Stimulated activated CD8-positive, alpha-beta memory T cell treated with anti-CD3 and anti-CD28 coated beads, Interleukin-15, amount 100 ng/mL, for 4 hours (primary cell): ENCODE measurements at regions not wholly inside any gene's neighbourhood (a gene's known extent, or its start where the extent isn't known, plus 50 kb on each side); places are given as distances from the start of the nearest gene placed in this dataset.

ENCODE experiments used
- DNase-seq, 2 donors: peaks; one replicate each; pipeline ENCODE4 v3.0.0-alpha.2; 2020; ENCODE audit warnings: low read depth in 2 of 2

- DNase-seq: no peak
These were observed 372.5 kb downstream of the RNF144A start for GRCh38 chr2:7289697-7290096.

GRCh38 chr2:7292154-7292691 is 375.0 kb downstream of the RNF144A start:
- no peak for DNase-seq

GRCh38 chr2:7309582-7309981 is 392.4 kb downstream of the RNF144A start:
- DNase-seq: no peak

GRCh38 chr2:7324706-7325105 is 407.5 kb downstream of the RNF144A start:
- no peak for DNase-seq

GRCh38 chr2:7325186-7325585 is 408.0 kb downstream of the RNF144A start:
- no peak for DNase-seq

GRCh38 chr2:7329465-7329864 is 412.3 kb downstream of the RNF144A start:
- DNase-seq: no peak

GRCh38 chr2:7333189-7333765 is 416.1 kb downstream of the RNF144A start:
- DNase-seq: no peak

- DNase-seq: no peak
These were observed 416.8 kb downstream of the RNF144A start for GRCh38 chr2:7333960-7334493.

- no peak for DNase-seq
These were observed 421.7 kb downstream of the RNF144A start for GRCh38 chr2:7338961-7339360.

- DNase-seq: no peak
These were observed 429.1 kb downstream of the RNF144A start for GRCh38 chr2:7346336-7346735.

GRCh38 chr2:7348761-7349160 is 431.5 kb downstream of the RNF144A start:
- no peak for DNase-seq

GRCh38 chr2:7352191-7352590 is 435.0 kb downstream of the RNF144A start:
- DNase-seq: no peak

- no peak for DNase-seq
These were observed 436.4 kb downstream of the RNF144A start for GRCh38 chr2:7353571-7353970.

- no peak for DNase-seq
These were observed 438.6 kb downstream of the RNF144A start for GRCh38 chr2:7355781-7356180.

GRCh38 chr2:7356909-7357584 is 439.8 kb downstream of the RNF144A start:
- DNase-seq: no peak

- no peak for DNase-seq
These were observed 440.8 kb downstream of the RNF144A start for GRCh38 chr2:7357993-7358392.

- DNase-seq: no peak
These were observed 441.7 kb downstream of the RNF144A start for GRCh38 chr2:7358865-7359447.

- no peak for DNase-seq
These were observed 446.7 kb downstream of the RNF144A start for GRCh38 chr2:7363906-7364305.

GRCh38 chr2:7368211-7368610 is 451.0 kb downstream of the RNF144A start:
- DNase-seq: no peak

- no peak for DNase-seq
These were observed 455.9 kb downstream of the RNF144A start for GRCh38 chr2:7373156-7373555.

GRCh38 chr2:7375901-7376300 is 458.7 kb downstream of the RNF144A start:
- no peak for DNase-seq

GRCh38 chr2:7377916-7378569 is 460.8 kb downstream of the RNF144A start:
- DNase-seq: no peak
